Activated CD8-positive, alpha-beta T cell treated with anti-CD3 and anti-CD28 coated beads for 36 hours (primary cell): ENCODE measurements at regions not wholly inside any gene's neighbourhood (a gene's known extent, or its start where the extent isn't known, plus 50 kb on each side); places are given as distances from the start of the nearest gene placed in this dataset.

ENCODE experiments used
- ATAC-seq: fragments of 200-7000 bp; cut with Tn5 transposase; one replicate; pipeline ENCODE4 v1.10.0; 2021; ENCODE audit warnings: mild to moderate bottlenecking, moderate library complexity
- CTCF ChIA-PET: fragments of 350-600 bp; sonication (Branson Sonifier 250); formaldehyde crosslinking; loops from one replicate; lab custom pipeline; 2021; ENCODE audit warnings: antibody characterized with exemption; lab: Charles Lee
- POLR2A ChIA-PET: fragments of 350-600 bp; sonication (Branson Sonifier 250); formaldehyde crosslinking; loops from one replicate; lab custom pipeline; 2021; ENCODE audit warnings: antibody characterized with exemption; lab: Charles Lee
- DNase-seq: peaks from one replicate; pipeline ENCODE4 v3.0.0-alpha.2; 2020
- H3K27ac Mint-ChIP-seq: one replicate; pipeline ENCODE4 v1.8.0; 2021; ENCODE audit warnings: mild to moderate bottlenecking, mixed read lengths
- H3K27me3 Mint-ChIP-seq: one replicate; pipeline ENCODE4 v1.8.0; 2021; ENCODE audit warnings: mixed read lengths
- H3K36me3 Mint-ChIP-seq: one replicate; pipeline ENCODE4 v1.8.0; 2021; ENCODE audit warnings: low read depth, mixed read lengths
- H3K4me1 Mint-ChIP-seq: one replicate; pipeline ENCODE4 v1.8.0; 2021; ENCODE audit warnings: low read depth, mixed read lengths
- H3K4me3 Mint-ChIP-seq: one replicate; pipeline ENCODE4 v1.8.0; 2021; ENCODE audit warnings: mild to moderate bottlenecking, moderate library complexity, mixed read lengths
- H3K9me3 Mint-ChIP-seq: one replicate; pipeline ENCODE4 v1.8.0; 2021; ENCODE audit warnings: mixed read lengths
- CTCF ChIP-seq: fragments of 200-600 bp; IDR thresholded peaks from one replicate; pipeline ENCODE4 v1.8.0; 2022; ENCODE audit warnings: antibody characterized with exemption, mild to moderate bottlenecking
- intact Hi-C: fragments of 100-400 bp; cut with micrococcal nuclease; formaldehyde crosslinking; loops from one replicate; pipeline ENCODE4 v1.10.0; 2022

GRCh38 chr20:40814631-40814960, 125.6 kb upstream of the MAFB start:
- intact Hi-C loops, result no loop called here

GRCh38 chr20:40815156-40816038, 126.4 kb upstream of the MAFB start:
- H3K9me3 Mint-ChIP-seq, result peaks cover 2% of the 10 kb centered on the region
- ATAC-seq (no peak), DNase-seq (no peak)
- H3K27me3 Mint-ChIP-seq, result no peaks in the 10 kb centered on the region
- no peaks in the 10 kb centered on the region for H3K36me3 Mint-ChIP-seq
- H3K4me1 Mint-ChIP-seq, result no peaks in the 10 kb centered on the region
- no peak overlapping the region for H3K27ac Mint-ChIP-seq
- POLR2A ChIA-PET, result no interaction called here
- TF ChIP-seq CTCF, result no peak
- CTCF ChIA-PET, result no interaction called here
- intact Hi-C loops, result no loop called here
- H3K4me3 Mint-ChIP-seq, result no peak overlapping the region

More at GRCh38 chr20:40814631-40814960, 125.6 kb upstream of the MAFB start:
- peaks cover 2% of the 10 kb centered on the region for H3K9me3 Mint-ChIP-seq
- no peaks in the 10 kb centered on the region for H3K4me1 Mint-ChIP-seq
- ATAC-seq (no peak), DNase-seq (no peak)
- H3K36me3 Mint-ChIP-seq, result no peaks in the 10 kb centered on the region
- H3K4me3 Mint-ChIP-seq, result no peak overlapping the region
- ChIA-PET CTCF (no interaction called here), POLR2A (no interaction called here)
- H3K27ac Mint-ChIP-seq, result no peak overlapping the region
- H3K27me3 Mint-ChIP-seq, result no peaks in the 10 kb centered on the region
- TF ChIP-seq CTCF, result no peak

GRCh38 chr20:40816039-40816352, 127.0 kb upstream of the MAFB start:
- Mint-ChIP-seq H3K36me3 (no peaks in the 10 kb centered on the region), H3K27me3 (no peaks in the 10 kb centered on the region), H3K4me1 (no peaks in the 10 kb centered on the region), H3K4me3 (no peak overlapping the region), H3K9me3 (peaks cover 2% of the 10 kb centered on the region), H3K27ac (no peak overlapping the region)
- no peak for DNase-seq
- TF ChIP-seq CTCF, result no peak
- ATAC-seq, result no peak
- ChIA-PET CTCF (no interaction called here), POLR2A (no interaction called here)
- intact Hi-C loops, result no loop called here

GRCh38 chr20:40821429-40821828, 132.4 kb upstream of the MAFB start:
- H3K36me3 Mint-ChIP-seq, result no peaks in the 10 kb centered on the region

More at GRCh38 chr20:40821429-40821828, 132.4 kb upstream of the MAFB start:
- DNase-seq, result no peak
- POLR2A ChIA-PET, result no interaction called here
- no peak for ATAC-seq
- CTCF ChIA-PET, result no interaction called here
- Mint-ChIP-seq H3K27ac (no peak overlapping the region), H3K4me1 (no peaks in the 10 kb centered on the region), H3K27me3 (peaks cover 1% of the 10 kb centered on the region), H3K4me3 (no peak overlapping the region), H3K9me3 (peaks cover 6% of the 10 kb centered on the region)
- intact Hi-C loops, result no loop called here
- no peak for TF ChIP-seq CTCF
